ENCODE measurements at regions not wholly inside any gene's neighbourhood (a gene's known extent, or its start where the extent isn't known, plus 50 kb on each side); places are given as distances from the start of the nearest gene placed in this dataset.

- TF ChIP-seq CTCF (IDR thresholded peaks at IDR 0.05) = no peak
- no peak for TF ChIP-seq POLR2A (IDR thresholded peaks at IDR 0.05)
Measured at GRCh38 chr10:36506697-36507496, 618.5 kb upstream of the ANKRD30A start.
